Heart right ventricle (tissue), 16 donors: ENCODE measurements at regions not wholly inside any gene's neighbourhood (a gene's known extent, or its start where the extent isn't known, plus 50 kb on each side); places are given as distances from the start of the nearest gene placed in this dataset.

Experiments used
- ATAC-seq, 8 donors: fragments of 200-7000 bp; cut with Tn5 transposase; one replicate each; pipeline ENCODE4 v1.9.1; 2020; ENCODE audit warnings: mild to moderate bottlenecking in 8 of 8, moderate library complexity in 8 of 8, moderate number of reproducible peaks in 1 of 8
- DNase-seq, 2 donors: peaks; one replicate each; pipeline ENCODE4 v3.0.0-alpha.2; 2020
- H3K27ac ChIP-seq, 10 donors: fragments of 200-600 bp; sonication (generic) in 2 of 10; one replicate each; pipeline versions ENCODE4 v1.5.0 to v1.8.0; 2020 to 2022; ENCODE audit warnings: mild to moderate bottlenecking in 3 of 10
- H3K27me3 ChIP-seq, 7 donors: fragments of 200-600 bp; one replicate each; pipeline ENCODE4 v1.8.0; 2021 to 2022; ENCODE audit warnings: mild to moderate bottlenecking in 2 of 7
- H3K36me3 ChIP-seq, 9 donors: fragments of 200-600 bp; sonication (generic) in 1 of 9; one replicate each; pipeline versions ENCODE4 v1.5.0 to v1.8.0; 2020 to 2022; ENCODE audit warnings: mild to moderate bottlenecking in 2 of 9
- H3K4me1 ChIP-seq, 9 donors: fragments of 200-600 bp; sonication (generic) in 1 of 9; one replicate each; pipeline versions ENCODE4 v1.5.0 to v1.8.0; 2020 to 2022; ENCODE audit warnings: mild to moderate bottlenecking in 4 of 9
- H3K4me3 ChIP-seq, 10 donors: fragments of 200-600 bp; sonication (generic) in 2 of 10; one replicate each; pipeline versions ENCODE4 v1.5.0 to v1.8.0; 2020 to 2022; ENCODE audit warnings: mild to moderate bottlenecking in 7 of 10, moderate library complexity in 2 of 10
- H3K9me3 ChIP-seq, 11 donors: fragments of 200-600 bp in 10 of 11; sonication (generic) in 2 of 11; one replicate each; pipeline versions ENCODE4 v1.5.0 to v1.8.0; 2013 to 2022; ENCODE audit warnings: mild to moderate bottlenecking in 2 of 11, control low read depth in 1 of 11, moderate library complexity in 1 of 11
- CTCF ChIP-seq, 9 donors: fragments of 200-600 bp; sonication (generic) in 2 of 9; IDR thresholded peaks; one replicate each; pipeline versions ENCODE4 v1.5.0 to v1.8.0; 2021 to 2022; ENCODE audit warnings: antibody characterized with exemption in 9 of 9, mild to moderate bottlenecking in 5 of 9, moderate library complexity in 1 of 9
- WGBS, 2 donors: extraction: QIAGEN DNeasy Blood & Tissue Kit; methylation state at CpG; one replicate each; pipeline ENCODE4 v1.1.7; 2013; ENCODE audit warnings: inconsistent platforms in 1 of 2; 5-methylcytosine and 5-hydroxymethylcytosine counted together
- intact Hi-C, 10 donors: fragments of 100-400 bp; cut with DNase I; formaldehyde crosslinking; loops; one replicate each; pipeline versions ENCODE4 v1.11.1 to v1.14.2; 2022
- donor health status: Arrhythmogenic right ventricular cardiomyopathy.
- donor health status: ischemic (EF 13 %, LVEDD 7.1; RV severe dilation, severe dysfunction).
- donor health status: healthy with polysubstance abuse.
- donor health status: DM: no; HTN: yes; CAD: no.
- donor health status: DM: no; HTN: no; CAD: no.
- donor health status: ischemic (EF 25% LVEDD 6.9; RV normal size, moderate dysfunction).
- donor health status: ischemic (EF 25% LVEDD 5.7; RV mildly dilated, moderate dysfunction).
- donor health status: healthy.
- donor health status: DM: yes; HTN: yes; CAD: no.
- donor health status: Ischemic cardiomyopathy.
- donor health status: ischemic (EF 35%, LVEDD 5.7; RV mildly dilated, moderate dysfunction).
- donor health status: nonischemic (EF 11% LVEDD 7.7; RV severe dilation, severe dysfunction).
- donor health status: DM: yes; HTN: yes; CAD: no.
- donor health status: PGD.
- donor health status: ischemic (EF 29% LVEDD 5.4; RV normal size, mild dysfunction).
- donor health status: nonischemic (EF 23%, LVEDD 6.1; RV moderate dilation, normal function).

GRCh38 chr18:73990258-73990657 is 157.4 kb downstream of the FBXO15 start:
- TF ChIP-seq CTCF (IDR thresholded peaks at IDR 0.05) = no peak
- Histone ChIP-seq H3K27me3 (no peaks in the 10 kb centered on the region), H3K36me3 (no peaks in the 10 kb centered on the region), H3K9me3 (peaks cover 0 to 10% (median 0%) of the 10 kb centered on the region in 11 donors), H3K4me1 (no peaks in the 10 kb centered on the region), H3K4me3 (no peak overlapping the region), H3K27ac (no peak overlapping the region)
- whole genome bisulfite sequencing, 2 donors = 86% methylated on average over 6 of the region's 6 CpGs
- DNase-seq = no peak
- ATAC-seq = no peak
- intact Hi-C loops = loop anchor here in 1 of 10 donors (10.0 kb wide), 1 partner anchor 55 kb away; no protein-coding TSS in a partner anchor

GRCh38 chr18:73987247-73987980 is 160.2 kb downstream of the FBXO15 start:
- no peaks in the 10 kb centered on the region for H3K27me3 ChIP-seq
- no peak for TF ChIP-seq CTCF (IDR thresholded peaks at IDR 0.05)
- no peak for DNase-seq
- H3K27ac ChIP-seq = no peak overlapping the region
- no peak for ATAC-seq
- WGBS, 2 donors = 89 to 90% methylated on average over 2 of the region's 2 CpGs
- no peaks in the 10 kb centered on the region for H3K36me3 ChIP-seq
- H3K4me3 ChIP-seq = no peak overlapping the region
- H3K9me3 ChIP-seq = peaks cover 0 to 10% (median 0%) of the 10 kb centered on the region in 11 donors
- intact Hi-C loops = no loop called here
- H3K4me1 ChIP-seq = no peaks in the 10 kb centered on the region

- 78 to 87% methylated on average over 3 of the region's 3 CpGs for WGBS, 2 donors
- intact Hi-C loops = no loop called here
- Histone ChIP-seq H3K27me3 (no peaks in the 10 kb centered on the region), H3K36me3 (no peaks in the 10 kb centered on the region), H3K27ac (no peak overlapping the region), H3K4me3 (no peak overlapping the region), H3K9me3 (peaks cover 0 to 10% (median 0%) of the 10 kb centered on the region in 11 donors), H3K4me1 (no peaks in the 10 kb centered on the region)
- TF ChIP-seq CTCF (IDR thresholded peaks at IDR 0.05) = no peak
- DNase-seq = no peak
- ATAC-seq = no peak
Observed at GRCh38 chr18:73986711-73987110, 160.9 kb downstream of the FBXO15 start.

- Histone ChIP-seq H3K9me3 (peaks cover 0 to 10% (median 0%) of the 10 kb centered on the region in 11 donors), H3K4me3 (no peak overlapping the region), H3K27me3 (peaks cover 0 to 2% (median 0%) of the 10 kb centered on the region in 7 donors), H3K36me3 (no peaks in the 10 kb centered on the region), H3K4me1 (no peaks in the 10 kb centered on the region), H3K27ac (no peak overlapping the region)
- ATAC-seq = no peak
- TF ChIP-seq CTCF (IDR thresholded peaks at IDR 0.05) = no peak
- DNase-seq = no peak
- intact Hi-C loops = no loop called here
- 55 to 57% methylated on average over 2 of the region's 2 CpGs for WGBS, 2 donors
Observed at GRCh38 chr18:73985855-73986625, 161.6 kb downstream of the FBXO15 start.
